ENCODE measurements at regions not wholly inside any gene's neighbourhood (a gene's known extent, or its start where the extent isn't known, plus 50 kb on each side); places are given as distances from the start of the nearest gene placed in this dataset.

DNA sequence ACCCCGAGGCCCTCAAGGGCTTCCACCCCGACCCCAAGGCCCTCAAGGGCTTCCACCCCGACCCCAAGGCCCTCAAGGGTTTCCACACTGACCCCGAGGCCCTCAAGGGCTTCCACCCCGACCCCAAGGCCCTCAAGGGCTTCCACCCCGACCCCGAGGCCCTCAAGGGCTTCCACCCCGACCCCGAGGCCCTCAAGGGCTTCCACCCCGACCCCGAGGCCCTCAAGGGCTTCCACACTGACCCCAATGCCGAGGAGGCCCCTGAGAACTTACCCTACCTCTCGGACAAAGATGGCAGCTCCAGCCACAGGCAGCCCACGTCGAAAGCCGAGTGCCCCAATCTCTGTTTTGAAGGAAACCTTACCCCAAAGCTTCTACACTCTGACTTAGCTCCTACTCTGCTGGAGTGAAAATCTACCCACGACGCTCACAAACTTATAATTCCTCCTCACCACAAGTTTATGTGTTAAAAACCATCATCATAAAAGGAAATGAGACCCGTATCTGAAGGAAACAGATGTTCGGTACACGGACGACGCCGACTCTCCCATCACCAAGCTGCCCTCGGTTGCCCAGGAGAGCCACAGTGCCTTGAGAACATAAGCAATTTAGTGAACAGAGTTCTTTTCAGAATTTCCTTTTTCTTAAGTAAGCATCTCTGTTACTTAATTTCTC, 61.2 kb upstream of the RPH3AL start (continued):
- TF ChIP-seq, protein P1, sequence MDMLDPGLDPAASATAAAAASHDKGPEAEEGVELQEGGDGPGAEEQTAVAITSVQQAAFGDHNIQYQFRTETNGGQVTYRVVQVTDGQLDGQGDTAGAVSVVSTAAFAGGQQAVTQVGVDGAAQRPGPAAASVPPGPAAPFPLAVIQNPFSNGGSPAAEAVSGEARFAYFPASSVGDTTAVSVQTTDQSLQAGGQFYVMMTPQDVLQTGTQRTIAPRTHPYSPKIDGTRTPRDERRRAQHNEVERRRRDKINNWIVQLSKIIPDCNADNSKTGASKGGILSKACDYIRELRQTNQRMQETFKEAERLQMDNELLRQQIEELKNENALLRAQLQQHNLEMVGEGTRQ (CRISPR knock-in tag; IDR thresholded peaks at IDR 0.05): no peak

DNA sequence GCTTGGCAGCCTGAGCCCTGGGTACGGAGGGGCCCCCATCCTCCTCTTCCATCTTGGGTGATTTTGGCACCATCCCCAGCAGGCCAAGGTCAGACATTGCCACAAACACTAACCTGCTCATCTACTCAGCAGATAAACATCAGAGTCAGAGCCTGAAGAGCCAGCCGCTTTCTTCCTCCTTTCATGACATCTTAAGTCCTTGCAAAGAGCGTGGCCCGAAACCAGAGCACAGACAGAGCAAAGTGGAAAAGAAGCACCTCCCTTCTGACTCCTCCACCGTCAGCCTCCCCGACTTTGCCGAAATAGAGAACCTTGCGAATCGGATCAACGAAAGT, 60.4 kb upstream of the RPH3AL start:
- ATAC-seq: no peak
- peaks cover 13% of the 10 kb centered on the region for H3K27me3 Mint-ChIP-seq (ENCODE audit: low read depth)
- DNase-seq (ENCODE audit: low spot score): no peak
- peaks cover 5% of the 10 kb centered on the region for H3K9me3 Mint-ChIP-seq
- no peak overlapping the region for H3K4me3 Mint-ChIP-seq
- TF ChIP-seq SMAD3 (CRISPR knock-in tag; IDR thresholded peaks at IDR 0.05; ENCODE audit: borderline replicate concordance) (no peak), FOXP1 (CRISPR knock-in tag; IDR thresholded peaks at IDR 0.05; ENCODE audit: borderline replicate concordance) (no peak), SOX15 (CRISPR knock-in tag; IDR thresholded peaks at IDR 0.05) (no peak), KAT7 (CRISPR knock-in tag; IDR thresholded peaks at IDR 0.05; ENCODE audit: borderline replicate concordance) (no peak), ATF1 (CRISPR knock-in tag; IDR thresholded peaks at IDR 0.05) (no peak), ZNF219 (CRISPR knock-in tag; IDR thresholded peaks at IDR 0.05; ENCODE audit: borderline replicate concordance) (no peak), NFE2L1 (CRISPR knock-in tag; IDR thresholded peaks at IDR 0.05) (no peak), FOXJ3 (CRISPR knock-in tag; IDR thresholded peaks at IDR 0.05; ENCODE audit: borderline replicate concordance) (no peak)
- TF ChIP-seq, protein P2, sequence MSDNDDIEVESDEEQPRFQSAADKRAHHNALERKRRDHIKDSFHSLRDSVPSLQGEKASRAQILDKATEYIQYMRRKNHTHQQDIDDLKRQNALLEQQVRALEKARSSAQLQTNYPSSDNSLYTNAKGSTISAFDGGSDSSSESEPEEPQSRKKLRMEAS (CRISPR knock-in tag; IDR thresholded peaks at IDR 0.05): no peak
- TF ChIP-seq, protein P3, sequence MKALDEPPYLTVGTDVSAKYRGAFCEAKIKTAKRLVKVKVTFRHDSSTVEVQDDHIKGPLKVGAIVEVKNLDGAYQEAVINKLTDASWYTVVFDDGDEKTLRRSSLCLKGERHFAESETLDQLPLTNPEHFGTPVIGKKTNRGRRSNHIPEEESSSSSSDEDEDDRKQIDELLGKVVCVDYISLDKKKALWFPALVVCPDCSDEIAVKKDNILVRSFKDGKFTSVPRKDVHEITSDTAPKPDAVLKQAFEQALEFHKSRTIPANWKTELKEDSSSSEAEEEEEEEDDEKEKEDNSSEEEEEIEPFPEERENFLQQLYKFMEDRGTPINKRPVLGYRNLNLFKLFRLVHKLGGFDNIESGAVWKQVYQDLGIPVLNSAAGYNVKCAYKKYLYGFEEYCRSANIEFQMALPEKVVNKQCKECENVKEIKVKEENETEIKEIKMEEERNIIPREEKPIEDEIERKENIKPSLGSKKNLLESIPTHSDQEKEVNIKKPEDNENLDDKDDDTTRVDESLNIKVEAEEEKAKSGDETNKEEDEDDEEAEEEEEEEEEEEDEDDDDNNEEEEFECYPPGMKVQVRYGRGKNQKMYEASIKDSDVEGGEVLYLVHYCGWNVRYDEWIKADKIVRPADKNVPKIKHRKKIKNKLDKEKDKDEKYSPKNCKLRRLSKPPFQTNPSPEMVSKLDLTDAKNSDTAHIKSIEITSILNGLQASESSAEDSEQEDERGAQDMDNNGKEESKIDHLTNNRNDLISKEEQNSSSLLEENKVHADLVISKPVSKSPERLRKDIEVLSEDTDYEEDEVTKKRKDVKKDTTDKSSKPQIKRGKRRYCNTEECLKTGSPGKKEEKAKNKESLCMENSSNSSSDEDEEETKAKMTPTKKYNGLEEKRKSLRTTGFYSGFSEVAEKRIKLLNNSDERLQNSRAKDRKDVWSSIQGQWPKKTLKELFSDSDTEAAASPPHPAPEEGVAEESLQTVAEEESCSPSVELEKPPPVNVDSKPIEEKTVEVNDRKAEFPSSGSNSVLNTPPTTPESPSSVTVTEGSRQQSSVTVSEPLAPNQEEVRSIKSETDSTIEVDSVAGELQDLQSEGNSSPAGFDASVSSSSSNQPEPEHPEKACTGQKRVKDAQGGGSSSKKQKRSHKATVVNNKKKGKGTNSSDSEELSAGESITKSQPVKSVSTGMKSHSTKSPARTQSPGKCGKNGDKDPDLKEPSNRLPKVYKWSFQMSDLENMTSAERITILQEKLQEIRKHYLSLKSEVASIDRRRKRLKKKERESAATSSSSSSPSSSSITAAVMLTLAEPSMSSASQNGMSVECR (CRISPR knock-in tag; IDR thresholded peaks at IDR 0.05; ENCODE audit: borderline replicate concordance): no peak
- TF ChIP-seq, protein P4, sequence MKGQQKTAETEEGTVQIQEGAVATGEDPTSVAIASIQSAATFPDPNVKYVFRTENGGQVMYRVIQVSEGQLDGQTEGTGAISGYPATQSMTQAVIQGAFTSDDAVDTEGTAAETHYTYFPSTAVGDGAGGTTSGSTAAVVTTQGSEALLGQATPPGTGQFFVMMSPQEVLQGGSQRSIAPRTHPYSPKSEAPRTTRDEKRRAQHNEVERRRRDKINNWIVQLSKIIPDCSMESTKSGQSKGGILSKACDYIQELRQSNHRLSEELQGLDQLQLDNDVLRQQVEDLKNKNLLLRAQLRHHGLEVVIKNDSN (CRISPR knock-in tag; IDR thresholded peaks at IDR 0.05): no peak
- TF ChIP-seq, protein P5, sequence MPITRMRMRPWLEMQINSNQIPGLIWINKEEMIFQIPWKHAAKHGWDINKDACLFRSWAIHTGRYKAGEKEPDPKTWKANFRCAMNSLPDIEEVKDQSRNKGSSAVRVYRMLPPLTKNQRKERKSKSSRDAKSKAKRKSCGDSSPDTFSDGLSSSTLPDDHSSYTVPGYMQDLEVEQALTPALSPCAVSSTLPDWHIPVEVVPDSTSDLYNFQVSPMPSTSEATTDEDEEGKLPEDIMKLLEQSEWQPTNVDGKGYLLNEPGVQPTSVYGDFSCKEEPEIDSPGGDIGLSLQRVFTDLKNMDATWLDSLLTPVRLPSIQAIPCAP (CRISPR knock-in tag; IDR thresholded peaks at IDR 0.05): no peak
- TF ChIP-seq, protein P1 (CRISPR knock-in tag; IDR thresholded peaks at IDR 0.05): no peak
- TF ChIP-seq, protein P6, sequence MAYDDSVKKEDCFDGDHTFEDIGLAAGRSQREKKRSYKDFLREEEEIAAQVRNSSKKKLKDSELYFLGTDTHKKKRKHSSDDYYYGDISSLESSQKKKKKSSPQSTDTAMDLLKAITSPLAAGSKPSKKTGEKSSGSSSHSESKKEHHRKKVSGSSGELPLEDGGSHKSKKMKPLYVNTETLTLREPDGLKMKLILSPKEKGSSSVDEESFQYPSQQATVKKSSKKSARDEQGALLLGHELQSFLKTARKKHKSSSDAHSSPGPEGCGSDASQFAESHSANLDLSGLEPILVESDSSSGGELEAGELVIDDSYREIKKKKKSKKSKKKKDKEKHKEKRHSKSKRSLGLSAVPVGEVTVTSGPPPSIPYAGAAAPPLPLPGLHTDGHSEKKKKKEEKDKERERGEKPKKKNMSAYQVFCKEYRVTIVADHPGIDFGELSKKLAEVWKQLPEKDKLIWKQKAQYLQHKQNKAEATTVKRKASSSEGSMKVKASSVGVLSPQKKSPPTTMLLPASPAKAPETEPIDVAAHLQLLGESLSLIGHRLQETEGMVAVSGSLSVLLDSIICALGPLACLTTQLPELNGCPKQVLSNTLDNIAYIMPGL (CRISPR knock-in tag; IDR thresholded peaks at IDR 0.05): no peak
- TF ChIP-seq, protein P7, sequence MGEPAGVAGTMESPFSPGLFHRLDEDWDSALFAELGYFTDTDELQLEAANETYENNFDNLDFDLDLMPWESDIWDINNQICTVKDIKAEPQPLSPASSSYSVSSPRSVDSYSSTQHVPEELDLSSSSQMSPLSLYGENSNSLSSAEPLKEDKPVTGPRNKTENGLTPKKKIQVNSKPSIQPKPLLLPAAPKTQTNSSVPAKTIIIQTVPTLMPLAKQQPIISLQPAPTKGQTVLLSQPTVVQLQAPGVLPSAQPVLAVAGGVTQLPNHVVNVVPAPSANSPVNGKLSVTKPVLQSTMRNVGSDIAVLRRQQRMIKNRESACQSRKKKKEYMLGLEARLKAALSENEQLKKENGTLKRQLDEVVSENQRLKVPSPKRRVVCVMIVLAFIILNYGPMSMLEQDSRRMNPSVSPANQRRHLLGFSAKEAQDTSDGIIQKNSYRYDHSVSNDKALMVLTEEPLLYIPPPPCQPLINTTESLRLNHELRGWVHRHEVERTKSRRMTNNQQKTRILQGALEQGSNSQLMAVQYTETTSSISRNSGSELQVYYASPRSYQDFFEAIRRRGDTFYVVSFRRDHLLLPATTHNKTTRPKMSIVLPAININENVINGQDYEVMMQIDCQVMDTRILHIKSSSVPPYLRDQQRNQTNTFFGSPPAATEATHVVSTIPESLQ (CRISPR knock-in tag; IDR thresholded peaks at IDR 0.05): no peak
- CTCF ChIA-PET: interaction anchor here (0.7 to 2.0 kb wide), 22 partner anchors 10 to 583 kb away, joined by 3 to 68 read pairs (median 10); partner anchors contain the start of gene TIMM22
- peaks cover 19% of the 10 kb centered on the region for H3K4me1 Mint-ChIP-seq
- POLR2A ChIA-PET: no interaction called here
- 0 out of 2 replicates have a peak, but pooled peaks cover 3% of the 10 kb centered on the region for H3K36me3 Mint-ChIP-seq
- H3K27ac Mint-ChIP-seq: no peak overlapping the region
